ENCODE measurements at regions not wholly inside any gene's neighbourhood (a gene's known extent, or its start where the extent isn't known, plus 50 kb on each side); places are given as distances from the start of the nearest gene placed in this dataset.

DNA sequence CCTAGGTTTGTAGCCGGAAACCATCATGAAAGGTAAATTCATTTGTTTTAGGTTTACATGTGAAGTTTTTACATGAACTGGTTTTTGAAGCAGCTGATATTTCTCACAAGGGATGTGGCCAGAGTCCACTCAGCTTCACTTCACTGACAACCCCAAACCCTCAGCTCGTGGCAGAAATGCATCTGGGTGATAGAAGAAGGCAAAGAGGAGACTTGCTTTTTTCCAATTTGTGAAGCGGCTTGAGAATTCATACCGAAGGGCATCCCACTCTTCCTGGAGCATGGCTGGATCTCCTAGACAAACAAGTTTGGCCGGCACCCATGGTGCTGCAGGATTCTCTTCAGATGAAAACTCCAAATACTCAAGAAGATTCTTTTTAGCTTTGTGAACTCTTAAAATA, 392.8 kb upstream of the CNR1 start:
- Histone ChIP-seq H3K27me3 (ENCODE audit: control insufficient read depth, insufficient read depth, low read length) (no peaks in the 10 kb centered on the region), H3K4me1 (ENCODE audit: control insufficient read depth, insufficient read depth, low read length) (no peaks in the 10 kb centered on the region), H3K9ac (ENCODE audit: low read depth, low read length) (no peak overlapping the region), H3K36me3 (ENCODE audit: control insufficient read depth, insufficient read depth, low read length) (no peaks in the 10 kb centered on the region), H3K9me3 (ENCODE audit: control insufficient read depth, insufficient read depth, low read length) (no peaks in the 10 kb centered on the region), H3K4me3 (ENCODE audit: low read depth, low read length) (no peak overlapping the region)

DNA sequence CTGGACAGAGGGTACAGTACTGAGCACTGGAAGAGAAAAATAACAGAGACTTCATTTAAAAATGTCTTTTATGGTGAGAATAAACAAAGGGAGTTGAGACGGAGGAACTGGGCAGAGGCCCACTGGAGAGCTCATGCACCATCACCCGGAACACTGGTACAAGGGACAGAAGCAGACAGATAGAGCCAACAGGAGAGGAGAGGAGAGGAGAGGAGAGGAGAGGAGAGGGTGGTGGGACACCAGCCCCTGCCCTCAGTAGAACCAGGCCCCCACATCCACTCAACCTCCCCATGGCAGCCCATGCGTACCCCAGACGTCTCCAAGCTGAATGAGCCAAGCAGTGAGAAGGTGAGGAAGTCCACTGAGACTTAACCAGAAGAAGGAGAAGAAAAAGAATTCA, 390.5 kb upstream of the CNR1 start:
- no peak overlapping the region for H3K9ac ChIP-seq (ENCODE audit: low read depth, low read length)
- H3K4me1 ChIP-seq (ENCODE audit: control insufficient read depth, insufficient read depth, low read length): no peaks in the 10 kb centered on the region
- H3K9me3 ChIP-seq (ENCODE audit: control insufficient read depth, insufficient read depth, low read length): no peaks in the 10 kb centered on the region
- H3K4me3 ChIP-seq (ENCODE audit: low read depth, low read length): no peak overlapping the region
- H3K27me3 ChIP-seq (ENCODE audit: control insufficient read depth, insufficient read depth, low read length): no peaks in the 10 kb centered on the region
- H3K36me3 ChIP-seq (ENCODE audit: control insufficient read depth, insufficient read depth, low read length): no peaks in the 10 kb centered on the region

DNA sequence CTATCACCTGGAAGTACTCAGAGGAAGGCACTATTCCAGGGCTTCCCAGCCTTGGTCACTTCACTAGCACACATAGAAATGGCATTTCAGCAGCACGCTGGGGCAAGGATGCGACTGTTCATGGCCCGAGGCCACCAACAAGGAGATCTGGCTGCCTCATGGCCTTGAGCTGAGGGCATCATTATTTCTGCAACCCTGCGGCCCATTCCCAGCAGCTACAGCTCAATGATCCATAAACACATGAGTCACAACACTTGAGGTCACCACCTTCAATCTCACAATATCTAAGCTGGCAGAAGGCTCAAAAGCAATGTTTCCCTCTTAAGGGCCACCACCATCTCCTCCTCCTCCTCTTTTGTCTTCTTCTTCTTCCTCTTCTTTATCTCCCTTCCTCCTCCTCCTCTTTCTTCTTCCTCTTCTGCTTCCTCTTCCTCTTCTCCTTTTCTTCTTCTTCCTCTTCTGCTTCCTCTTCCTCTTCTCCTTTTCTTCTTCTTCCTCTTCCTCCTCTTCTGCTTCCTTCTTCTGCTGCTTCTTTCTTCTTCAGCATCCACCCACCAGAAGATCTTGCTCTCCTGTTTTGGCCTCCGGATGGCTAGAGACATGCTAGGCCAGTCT, 382.9 kb upstream of the CNR1 start:
- Histone ChIP-seq H3K9me3 (ENCODE audit: control insufficient read depth, insufficient read depth, low read length) (no peaks in the 10 kb centered on the region), H3K36me3 (ENCODE audit: control insufficient read depth, insufficient read depth, low read length) (no peaks in the 10 kb centered on the region), H3K9ac (ENCODE audit: low read depth, low read length) (no peak overlapping the region), H3K4me1 (ENCODE audit: control insufficient read depth, insufficient read depth, low read length) (no peaks in the 10 kb centered on the region), H3K4me3 (ENCODE audit: low read depth, low read length) (no peak overlapping the region), H3K27me3 (ENCODE audit: control insufficient read depth, insufficient read depth, low read length) (no peaks in the 10 kb centered on the region)

DNA sequence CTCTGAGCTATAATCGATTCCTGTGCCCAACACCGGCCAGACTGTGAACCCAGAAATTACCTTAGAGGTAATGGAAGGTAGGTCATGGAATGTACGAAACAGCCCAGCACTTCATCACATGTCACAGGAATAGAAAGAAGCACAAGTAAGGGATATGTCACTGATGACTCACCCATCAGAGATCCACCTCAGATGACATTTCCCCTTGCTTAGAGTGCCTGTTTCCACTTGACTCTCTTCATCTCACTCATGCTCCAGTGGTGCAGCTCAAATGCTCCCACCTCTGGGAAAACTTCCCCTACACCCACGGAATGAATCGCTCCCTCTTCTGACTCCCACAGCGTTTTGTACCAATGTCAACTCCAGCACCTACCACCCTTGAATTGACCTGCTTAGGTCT, 381.6 kb upstream of the CNR1 start:
- H3K4me3 ChIP-seq (ENCODE audit: low read depth, low read length): no peak overlapping the region
- no peaks in the 10 kb centered on the region for H3K9me3 ChIP-seq (ENCODE audit: control insufficient read depth, insufficient read depth, low read length)
- no peaks in the 10 kb centered on the region for H3K27me3 ChIP-seq (ENCODE audit: control insufficient read depth, insufficient read depth, low read length)
- no peak overlapping the region for H3K9ac ChIP-seq (ENCODE audit: low read depth, low read length)
- no peaks in the 10 kb centered on the region for H3K36me3 ChIP-seq (ENCODE audit: control insufficient read depth, insufficient read depth, low read length)
- no peaks in the 10 kb centered on the region for H3K4me1 ChIP-seq (ENCODE audit: control insufficient read depth, insufficient read depth, low read length)

DNA sequence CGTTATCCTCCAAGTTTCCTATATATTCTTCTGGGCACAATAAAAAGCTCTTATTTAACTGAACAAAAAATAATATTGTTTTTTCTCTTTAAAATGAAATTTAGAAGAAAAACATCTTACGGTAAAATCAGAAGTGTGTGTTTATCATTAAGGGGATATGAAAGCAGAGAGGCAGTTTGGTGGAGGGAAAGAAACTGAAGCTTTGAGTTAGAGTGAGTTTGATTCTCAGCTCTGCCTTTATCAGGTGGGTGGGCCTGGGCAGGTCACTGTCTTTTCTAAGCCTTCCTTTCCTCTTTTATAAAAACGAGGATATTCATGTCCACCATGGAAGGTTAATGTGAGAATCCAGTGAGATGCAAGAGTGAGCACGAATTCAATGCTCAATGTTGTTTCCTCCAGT, 379.8 kb upstream of the CNR1 start:
- H3K36me3 ChIP-seq (ENCODE audit: control insufficient read depth, insufficient read depth, low read length): no peaks in the 10 kb centered on the region
- H3K9ac ChIP-seq (ENCODE audit: low read depth, low read length): no peak overlapping the region
- H3K4me3 ChIP-seq (ENCODE audit: low read depth, low read length): no peak overlapping the region
- no peaks in the 10 kb centered on the region for H3K27me3 ChIP-seq (ENCODE audit: control insufficient read depth, insufficient read depth, low read length)
- no peaks in the 10 kb centered on the region for H3K4me1 ChIP-seq (ENCODE audit: control insufficient read depth, insufficient read depth, low read length)
- H3K9me3 ChIP-seq (ENCODE audit: control insufficient read depth, insufficient read depth, low read length): no peaks in the 10 kb centered on the region

DNA sequence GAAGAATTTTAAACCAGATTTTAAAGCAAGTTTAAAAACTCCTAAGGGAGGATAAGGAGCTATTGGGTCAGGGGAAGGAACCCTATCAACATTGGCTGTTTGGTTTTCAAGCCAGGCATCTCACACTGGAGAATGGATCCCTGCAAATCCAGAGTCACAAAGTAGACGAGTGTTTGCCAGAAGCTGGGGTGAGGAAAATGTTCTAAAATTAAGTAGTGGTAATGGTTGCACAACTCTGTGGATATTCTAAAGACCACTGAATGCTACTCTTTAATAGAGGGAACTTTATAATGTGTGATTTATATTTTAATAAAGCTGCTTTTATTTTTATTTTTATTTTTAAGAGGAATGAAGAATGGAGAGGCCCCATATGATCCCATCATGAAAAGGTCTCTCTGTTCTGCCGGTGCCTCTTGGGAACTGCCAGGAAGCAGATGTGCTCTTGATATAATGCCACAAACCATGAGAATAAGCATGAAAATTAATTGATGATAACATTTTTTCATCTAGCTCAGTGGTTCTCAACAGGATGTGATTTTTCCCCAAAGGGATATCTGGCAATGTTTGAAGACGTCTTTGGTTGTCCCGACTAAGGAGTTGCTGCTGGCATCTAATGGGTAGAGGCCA, 379.0 kb upstream of the CNR1 start:
- no peaks in the 10 kb centered on the region for H3K36me3 ChIP-seq (ENCODE audit: control insufficient read depth, insufficient read depth, low read length)
- no peaks in the 10 kb centered on the region for H3K27me3 ChIP-seq (ENCODE audit: control insufficient read depth, insufficient read depth, low read length)
- no peaks in the 10 kb centered on the region for H3K9me3 ChIP-seq (ENCODE audit: control insufficient read depth, insufficient read depth, low read length)
- H3K4me3 ChIP-seq (ENCODE audit: low read depth, low read length): no peak overlapping the region
- H3K4me1 ChIP-seq (ENCODE audit: control insufficient read depth, insufficient read depth, low read length): no peaks in the 10 kb centered on the region
- no peak overlapping the region for H3K9ac ChIP-seq (ENCODE audit: low read depth, low read length)

DNA sequence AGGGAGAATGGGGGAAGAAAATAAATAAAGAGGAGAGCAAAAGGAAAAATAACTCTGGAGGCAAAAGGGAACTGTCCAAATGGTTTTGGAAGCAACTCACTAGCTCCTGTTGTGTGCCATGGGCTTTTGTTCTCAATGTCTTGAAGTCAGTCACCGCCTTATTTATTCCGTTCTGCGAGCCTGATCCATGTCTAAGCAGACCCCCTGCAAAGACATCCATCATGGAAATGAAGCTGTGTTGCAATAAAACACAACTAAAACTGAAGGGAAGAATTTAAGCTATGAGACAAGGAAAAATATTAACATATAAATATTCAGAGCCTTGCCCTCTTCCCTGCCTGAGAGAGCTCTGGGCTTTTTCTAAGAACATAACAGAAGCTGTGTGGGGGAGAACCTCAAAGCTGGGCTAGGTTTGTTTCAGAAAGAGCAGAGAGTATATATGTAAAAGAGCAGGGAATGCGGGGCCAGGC, 373.2 kb upstream of the CNR1 start:
- H3K4me3 ChIP-seq (ENCODE audit: low read depth, low read length): no peak overlapping the region
- H3K27me3 ChIP-seq (ENCODE audit: control insufficient read depth, insufficient read depth, low read length): no peaks in the 10 kb centered on the region
- no peak overlapping the region for H3K9ac ChIP-seq (ENCODE audit: low read depth, low read length)
- H3K36me3 ChIP-seq (ENCODE audit: control insufficient read depth, insufficient read depth, low read length): no peaks in the 10 kb centered on the region
- no peaks in the 10 kb centered on the region for H3K9me3 ChIP-seq (ENCODE audit: control insufficient read depth, insufficient read depth, low read length)
- no peaks in the 10 kb centered on the region for H3K4me1 ChIP-seq (ENCODE audit: control insufficient read depth, insufficient read depth, low read length)

DNA sequence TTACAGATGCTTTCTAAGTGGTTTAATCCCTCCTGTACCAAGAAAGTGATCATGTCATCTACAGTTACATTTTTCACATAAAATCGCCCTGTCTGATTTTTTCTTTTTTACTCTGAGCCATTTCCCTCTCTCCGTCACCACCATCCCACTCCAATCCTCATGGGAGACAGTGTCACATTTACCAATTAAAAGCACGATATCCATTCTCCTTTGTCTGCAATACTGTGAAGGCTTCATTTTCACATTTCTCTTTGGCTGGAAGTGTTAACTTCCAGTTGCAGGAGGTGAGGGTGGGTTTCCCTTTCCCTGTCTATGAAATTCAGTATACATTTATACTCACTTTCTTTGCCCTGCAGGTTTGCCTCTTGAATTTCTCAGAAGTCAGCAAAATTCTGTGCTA, 372.7 kb upstream of the CNR1 start:
- no peak overlapping the region for H3K4me3 ChIP-seq (ENCODE audit: low read depth, low read length)
- no peaks in the 10 kb centered on the region for H3K4me1 ChIP-seq (ENCODE audit: control insufficient read depth, insufficient read depth, low read length)
- no peaks in the 10 kb centered on the region for H3K9me3 ChIP-seq (ENCODE audit: control insufficient read depth, insufficient read depth, low read length)
- H3K9ac ChIP-seq (ENCODE audit: low read depth, low read length): no peak overlapping the region
- H3K27me3 ChIP-seq (ENCODE audit: control insufficient read depth, insufficient read depth, low read length): no peaks in the 10 kb centered on the region
- no peaks in the 10 kb centered on the region for H3K36me3 ChIP-seq (ENCODE audit: control insufficient read depth, insufficient read depth, low read length)

DNA sequence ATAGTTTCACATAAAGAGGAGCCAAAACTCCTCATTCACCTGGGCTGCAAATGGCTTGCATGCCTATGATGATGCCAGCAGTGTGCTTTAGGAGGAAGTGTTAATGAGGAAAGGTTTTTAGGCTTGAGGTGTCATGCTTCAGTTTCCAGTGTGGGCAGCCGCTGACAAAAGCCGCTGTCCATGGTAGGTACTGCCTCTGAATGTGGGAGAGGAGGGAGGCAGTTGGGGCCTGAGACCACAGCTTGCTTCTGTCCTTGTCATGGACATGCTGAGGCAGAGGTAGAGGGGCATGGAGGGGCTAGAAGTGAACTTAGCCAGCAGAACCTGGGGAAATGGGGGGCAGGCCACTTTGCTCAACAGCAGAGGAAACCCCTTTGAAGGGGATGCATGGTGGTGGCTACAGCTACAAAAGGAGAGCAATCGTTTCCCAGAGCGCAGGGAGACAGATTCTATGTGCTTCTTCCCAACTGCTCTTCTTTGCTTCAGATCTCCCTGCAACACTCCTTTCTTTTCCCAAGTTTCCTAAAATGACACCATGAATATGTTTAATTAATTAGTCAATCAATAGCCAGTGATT, 372.1 kb upstream of the CNR1 start:
- Histone ChIP-seq H3K4me3 (ENCODE audit: low read depth, low read length) (no peak overlapping the region), H3K27me3 (ENCODE audit: control insufficient read depth, insufficient read depth, low read length) (no peaks in the 10 kb centered on the region), H3K9ac (ENCODE audit: low read depth, low read length) (no peak overlapping the region), H3K9me3 (ENCODE audit: control insufficient read depth, insufficient read depth, low read length) (no peaks in the 10 kb centered on the region), H3K4me1 (ENCODE audit: control insufficient read depth, insufficient read depth, low read length) (no peaks in the 10 kb centered on the region), H3K36me3 (ENCODE audit: control insufficient read depth, insufficient read depth, low read length) (no peaks in the 10 kb centered on the region)

DNA sequence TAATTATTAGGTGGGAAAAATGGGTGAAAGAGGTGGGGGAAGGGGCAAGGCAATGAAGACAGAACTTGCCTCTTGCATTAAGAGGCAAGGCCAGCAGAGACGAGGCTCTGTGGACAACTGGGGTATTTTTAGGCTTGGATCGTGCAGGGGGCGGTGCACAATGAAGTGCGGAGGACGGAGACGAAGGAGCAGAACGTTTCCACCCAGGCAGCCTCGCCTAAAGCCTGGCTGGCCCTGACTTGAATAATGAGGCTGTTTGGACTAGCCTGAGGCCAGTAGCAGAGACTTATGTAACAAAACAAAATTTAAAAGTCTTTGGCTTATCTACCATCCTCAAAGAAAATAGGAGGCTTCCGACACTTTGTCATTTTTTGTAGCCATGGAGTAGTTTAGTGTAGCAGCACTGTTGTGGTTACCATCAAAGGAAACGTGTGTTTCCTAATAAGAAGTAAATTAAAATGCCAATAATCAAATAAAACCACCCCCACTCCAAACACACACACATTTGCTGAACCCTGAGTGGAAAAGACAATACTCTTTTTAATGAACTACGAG, 370.0 kb upstream of the CNR1 start:
- Histone ChIP-seq H3K36me3 (ENCODE audit: control insufficient read depth, insufficient read depth, low read length) (no peaks in the 10 kb centered on the region), H3K27me3 (ENCODE audit: control insufficient read depth, insufficient read depth, low read length) (no peaks in the 10 kb centered on the region), H3K4me3 (ENCODE audit: low read depth, low read length) (no peak overlapping the region), H3K9me3 (ENCODE audit: control insufficient read depth, insufficient read depth, low read length) (no peaks in the 10 kb centered on the region), H3K4me1 (ENCODE audit: control insufficient read depth, insufficient read depth, low read length) (no peaks in the 10 kb centered on the region), H3K9ac (ENCODE audit: low read depth, low read length) (no peak overlapping the region)

DNA sequence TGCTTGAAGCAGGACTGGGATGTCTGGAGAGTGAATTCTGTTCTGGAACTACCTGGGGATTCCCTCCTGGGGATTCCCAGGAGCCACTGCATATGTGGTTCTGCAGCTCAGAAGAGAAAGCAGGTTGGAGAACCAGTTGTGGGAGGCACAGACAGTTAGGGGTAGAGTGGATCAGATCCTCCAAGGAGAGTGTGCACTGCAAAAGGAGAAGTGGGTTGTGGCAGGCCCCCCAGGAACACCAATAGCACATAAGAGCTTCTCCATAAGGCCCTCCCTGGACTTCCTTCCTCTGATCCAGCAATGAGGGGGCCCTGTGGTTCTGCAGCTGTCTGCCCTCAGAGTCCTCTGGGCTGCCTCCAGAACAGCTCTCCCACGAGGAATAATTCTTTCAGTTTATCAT, 369.2 kb upstream of the CNR1 start:
- Histone ChIP-seq H3K4me1 (ENCODE audit: control insufficient read depth, insufficient read depth, low read length) (no peaks in the 10 kb centered on the region), H3K4me3 (ENCODE audit: low read depth, low read length) (no peak overlapping the region), H3K9ac (ENCODE audit: low read depth, low read length) (no peak overlapping the region), H3K36me3 (ENCODE audit: control insufficient read depth, insufficient read depth, low read length) (no peaks in the 10 kb centered on the region), H3K27me3 (ENCODE audit: control insufficient read depth, insufficient read depth, low read length) (no peaks in the 10 kb centered on the region), H3K9me3 (ENCODE audit: control insufficient read depth, insufficient read depth, low read length) (no peaks in the 10 kb centered on the region)

DNA sequence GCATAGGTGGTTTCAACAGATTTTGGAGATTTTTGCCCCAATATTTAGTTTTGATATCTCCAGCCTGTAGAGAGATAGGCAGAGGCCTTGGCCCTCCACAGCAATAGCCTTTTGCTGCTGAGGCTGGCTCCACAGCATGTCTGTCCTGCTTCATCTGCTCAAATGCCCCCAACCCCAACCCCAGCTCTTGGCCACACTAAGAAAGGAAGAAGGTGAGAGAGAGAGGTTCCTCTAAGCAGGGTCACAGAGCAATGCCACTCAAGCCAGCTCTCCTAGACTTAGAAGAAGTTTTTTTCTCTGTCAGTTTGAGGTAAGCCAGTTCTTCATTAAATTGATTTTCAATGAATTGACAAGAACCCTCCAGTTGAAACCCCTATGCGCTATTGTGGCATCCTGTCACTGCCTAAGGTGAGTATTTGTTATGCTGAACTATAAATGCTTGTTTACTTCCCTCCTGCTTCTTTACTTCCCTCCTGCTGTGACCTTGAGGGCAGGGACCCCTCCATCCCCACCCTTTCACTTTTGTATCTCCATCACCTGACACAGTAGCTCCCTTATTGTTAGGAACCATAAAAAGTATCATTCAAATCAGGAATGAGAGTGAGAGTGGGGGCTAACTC, 366.2 kb upstream of the CNR1 start:
- Histone ChIP-seq H3K9me3 (ENCODE audit: control insufficient read depth, insufficient read depth, low read length) (peaks cover 2% of the 10 kb centered on the region), H3K27me3 (ENCODE audit: control insufficient read depth, insufficient read depth, low read length) (no peaks in the 10 kb centered on the region), H3K36me3 (ENCODE audit: control insufficient read depth, insufficient read depth, low read length) (no peaks in the 10 kb centered on the region), H3K9ac (ENCODE audit: low read depth, low read length) (no peak overlapping the region), H3K4me3 (ENCODE audit: low read depth, low read length) (no peak overlapping the region), H3K4me1 (ENCODE audit: control insufficient read depth, insufficient read depth, low read length) (no peaks in the 10 kb centered on the region)

Measured in iPS-15b (cell line).